Ecto neural progenitor cell (in vitro differentiated cells): ENCODE measurements at regions not wholly inside any gene's neighbourhood (a gene's known extent, or its start where the extent isn't known, plus 50 kb on each side); places are given as distances from the start of the nearest gene placed in this dataset.

Source experiments
- DNase-seq: peaks from one replicate; pipeline ENCODE4 v3.0.0-alpha.2; 2018; ENCODE audit warnings: low spot score

DNA sequence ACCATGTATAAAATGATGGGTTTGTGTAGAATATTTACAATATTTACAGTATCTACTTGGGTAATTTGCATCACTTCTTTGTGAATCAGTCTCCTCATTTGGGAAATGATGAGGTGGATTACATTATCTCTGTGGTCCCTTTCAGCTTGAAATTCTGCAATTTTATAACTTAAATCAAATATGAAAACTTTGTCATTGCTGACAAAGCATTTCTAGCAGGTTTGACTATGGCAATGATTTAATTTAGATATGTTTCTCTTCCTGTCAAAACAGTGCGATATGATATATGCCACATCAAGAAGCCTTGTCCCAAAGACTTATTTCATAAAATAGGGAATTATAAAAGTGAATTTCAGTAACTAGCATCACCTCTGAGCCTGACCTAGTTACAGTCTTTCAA, 315.8 kb upstream of the MEIS2 start:
- DNase-seq: no peak

DNA sequence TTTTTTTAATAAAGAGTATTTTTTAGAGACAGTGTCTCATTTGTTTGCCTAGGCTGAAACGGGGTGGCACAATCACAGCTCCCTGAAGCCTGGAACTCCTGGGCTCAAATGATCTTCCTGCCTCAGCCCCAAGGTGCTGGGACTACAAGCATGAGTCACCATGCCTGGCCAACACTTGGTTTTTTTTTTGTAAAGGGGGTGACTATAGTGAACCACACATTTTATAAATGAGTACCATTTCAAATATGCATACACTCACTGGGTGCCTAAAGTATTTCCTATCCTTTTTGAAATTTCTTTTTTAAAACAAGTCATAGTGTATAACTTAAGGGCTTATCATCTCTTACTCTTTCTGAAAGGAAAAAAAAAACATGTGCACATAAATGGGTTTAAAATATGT, 325.2 kb upstream of the MEIS2 start:
- no peak for DNase-seq

DNA sequence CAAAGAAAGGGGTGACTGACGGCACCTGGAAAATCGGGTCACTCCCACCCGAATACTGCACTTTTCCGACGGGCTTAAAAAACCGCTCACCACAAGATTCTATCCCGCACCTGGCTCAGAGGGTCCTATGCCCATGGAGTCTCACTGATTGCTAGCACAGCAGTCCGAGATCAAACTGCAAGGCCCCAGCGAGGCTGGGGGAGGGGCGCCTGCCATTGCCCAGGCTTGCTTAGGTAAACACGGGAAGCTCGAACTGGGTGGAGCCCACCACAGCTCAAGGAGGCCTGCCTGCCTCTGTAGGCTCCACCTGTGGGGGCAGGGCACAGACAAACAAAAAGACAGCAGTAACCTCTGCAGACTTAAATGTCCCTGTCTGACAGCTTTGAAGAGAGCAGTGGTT, 327.0 kb upstream of the MEIS2 start:
- DNase-seq: peak; percentile 48

DNA sequence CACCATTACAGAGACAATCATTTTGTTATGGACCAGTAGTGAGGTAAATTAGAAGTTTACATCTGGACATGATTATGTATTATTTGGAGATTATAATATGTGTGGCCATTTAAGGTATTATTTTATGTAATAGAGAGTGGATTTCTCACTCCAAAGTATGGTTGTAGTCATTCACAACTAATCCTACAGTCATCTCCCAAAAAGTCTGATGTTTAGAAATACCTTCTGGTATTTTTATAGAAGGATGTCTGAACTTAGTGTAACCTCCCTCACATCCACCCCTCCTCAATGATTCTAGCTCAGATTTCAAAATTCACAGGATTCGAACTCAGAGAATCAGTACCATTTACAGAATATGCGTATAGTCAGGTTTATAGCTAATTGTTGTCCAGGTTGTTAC, 346.6 kb upstream of the MEIS2 start:
- no peak for DNase-seq

DNA sequence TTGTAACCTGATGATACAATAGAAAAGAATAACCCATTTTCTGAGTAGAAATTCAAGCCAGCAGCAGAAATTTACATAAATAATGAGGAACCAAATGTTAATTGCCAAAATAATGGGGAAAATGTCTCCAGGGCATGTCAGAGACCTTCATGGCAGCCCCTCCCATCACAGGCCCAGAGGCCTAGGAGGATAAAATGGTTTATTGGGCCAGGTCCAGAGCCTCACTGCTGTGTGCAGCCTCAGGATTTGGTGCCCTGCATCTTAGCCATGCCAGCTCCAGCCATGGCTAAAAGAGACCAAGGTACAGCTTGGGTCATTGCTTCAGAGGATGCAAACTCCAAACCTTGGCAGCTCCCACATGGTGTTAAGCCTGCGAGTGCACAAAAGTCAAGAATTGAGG, 352.1 kb upstream of the MEIS2 start:
- DNase-seq: no peak

DNA sequence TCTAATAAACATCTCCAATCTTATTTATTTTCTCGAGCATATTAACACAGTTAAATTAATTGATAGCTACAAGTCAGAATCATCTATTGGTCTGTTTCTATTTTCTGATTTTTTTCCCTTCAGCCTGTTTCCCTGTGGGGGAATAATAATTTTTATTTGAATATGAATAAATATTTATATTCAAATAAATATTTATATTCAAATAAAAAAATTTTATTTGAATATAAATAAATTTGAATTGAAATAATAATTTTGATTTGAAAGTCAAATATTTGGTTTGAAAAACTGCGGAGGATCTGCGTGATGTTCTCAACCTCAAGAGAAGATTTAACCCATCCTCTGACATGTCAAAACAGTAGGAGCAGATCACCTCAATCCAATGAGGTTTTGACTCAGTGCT, 380.1 kb upstream of the MEIS2 start:
- no peak for DNase-seq

DNA sequence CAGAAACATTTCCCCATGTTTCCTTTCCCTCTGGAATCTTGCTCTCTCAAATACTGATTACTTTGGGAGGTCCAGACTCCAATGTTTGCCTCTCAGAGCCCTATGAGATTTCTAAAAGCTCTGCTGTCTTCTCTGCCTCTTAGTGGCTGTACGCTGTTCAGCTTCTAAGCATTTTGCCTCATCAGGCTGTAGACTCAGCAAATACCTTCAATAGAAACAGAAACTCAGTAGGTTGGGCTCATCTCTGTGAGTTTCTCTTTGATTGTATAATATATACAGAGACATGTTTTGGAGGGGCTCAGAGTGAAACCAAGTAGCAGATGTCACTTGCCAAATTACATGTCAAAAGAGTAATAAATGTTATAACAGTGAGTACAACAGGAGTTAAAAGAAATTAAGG, 380.8 kb upstream of the MEIS2 start:
- DNase-seq: no peak

DNA sequence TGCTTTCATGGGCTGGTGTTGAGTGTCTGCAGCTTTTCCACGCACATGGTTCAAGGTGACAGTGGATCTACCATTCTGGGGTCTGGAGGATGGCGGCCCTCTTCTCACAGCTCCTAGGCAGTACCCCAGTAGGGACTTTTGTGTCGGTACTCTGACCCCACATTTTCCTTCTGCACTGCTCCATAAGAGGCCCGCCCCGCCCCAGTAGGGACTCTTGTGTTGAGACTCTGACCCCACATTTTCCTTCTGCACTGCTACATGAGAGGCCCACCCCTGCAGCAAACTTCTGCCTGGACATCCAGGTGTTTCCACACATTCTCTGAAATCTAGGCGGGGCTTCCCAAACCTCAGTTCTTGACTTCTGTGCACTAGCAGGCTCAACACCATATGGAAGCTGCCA, 383.4 kb upstream of the MEIS2 start:
- DNase-seq: no peak

DNA sequence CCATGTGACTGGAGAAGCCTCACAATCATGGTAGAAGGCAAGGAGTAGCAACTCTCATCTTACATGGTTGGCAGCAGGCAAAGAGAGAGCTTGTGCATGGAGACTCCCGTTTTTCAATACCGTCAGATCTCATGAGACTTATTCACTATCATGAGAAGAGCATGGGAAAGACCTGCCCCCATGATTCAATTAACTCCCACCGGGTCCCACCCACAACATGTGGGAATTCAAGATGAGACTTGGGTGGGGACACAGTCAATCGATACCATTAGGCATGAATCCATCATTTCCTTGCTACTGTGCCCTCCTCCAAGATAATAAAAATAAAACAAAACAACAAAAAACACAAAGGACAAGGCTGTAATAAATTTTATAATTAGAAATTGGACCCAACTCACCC, 384.7 kb upstream of the MEIS2 start:
- no peak for DNase-seq

DNA sequence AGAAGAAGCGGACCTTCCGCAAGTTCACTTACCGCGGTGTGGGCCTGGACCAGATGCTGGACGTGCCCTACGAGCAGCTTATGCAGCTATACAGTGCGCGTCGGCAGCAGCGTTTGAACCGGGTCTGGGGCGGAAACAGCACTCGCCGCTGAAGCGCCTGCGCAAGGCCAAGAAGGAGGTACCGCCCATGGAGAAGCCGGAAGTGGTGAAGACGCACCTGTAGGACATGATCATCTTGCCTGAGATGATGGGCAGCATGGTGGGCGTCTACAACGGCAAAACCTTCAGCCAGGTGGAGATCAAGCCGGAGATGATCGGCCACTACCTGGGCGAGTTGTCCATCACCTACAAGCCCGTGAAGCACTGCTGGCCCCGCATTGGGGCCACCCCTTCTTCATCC, 390.4 kb upstream of the MEIS2 start:
- no peak for DNase-seq

DNA sequence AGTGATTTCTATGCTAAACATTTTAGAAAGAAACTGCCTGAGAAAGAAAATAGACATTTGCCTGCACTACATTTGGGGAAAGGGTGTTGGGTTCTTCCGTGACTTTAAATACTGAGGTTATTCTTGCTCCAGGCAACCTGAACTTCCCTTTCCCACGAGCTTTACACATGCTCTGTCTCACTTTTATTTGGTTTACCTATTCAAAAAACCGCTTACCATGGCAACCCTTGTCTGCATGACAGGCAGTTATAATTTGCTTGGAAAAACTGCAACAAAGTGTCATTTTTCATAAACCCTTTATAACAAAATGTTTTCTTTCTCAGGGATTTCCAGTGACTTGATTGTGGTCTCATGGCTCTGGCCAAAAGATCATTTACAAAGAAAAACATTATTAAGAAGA, 416.3 kb upstream of the MEIS2 start:
- DNase-seq: no peak

DNA sequence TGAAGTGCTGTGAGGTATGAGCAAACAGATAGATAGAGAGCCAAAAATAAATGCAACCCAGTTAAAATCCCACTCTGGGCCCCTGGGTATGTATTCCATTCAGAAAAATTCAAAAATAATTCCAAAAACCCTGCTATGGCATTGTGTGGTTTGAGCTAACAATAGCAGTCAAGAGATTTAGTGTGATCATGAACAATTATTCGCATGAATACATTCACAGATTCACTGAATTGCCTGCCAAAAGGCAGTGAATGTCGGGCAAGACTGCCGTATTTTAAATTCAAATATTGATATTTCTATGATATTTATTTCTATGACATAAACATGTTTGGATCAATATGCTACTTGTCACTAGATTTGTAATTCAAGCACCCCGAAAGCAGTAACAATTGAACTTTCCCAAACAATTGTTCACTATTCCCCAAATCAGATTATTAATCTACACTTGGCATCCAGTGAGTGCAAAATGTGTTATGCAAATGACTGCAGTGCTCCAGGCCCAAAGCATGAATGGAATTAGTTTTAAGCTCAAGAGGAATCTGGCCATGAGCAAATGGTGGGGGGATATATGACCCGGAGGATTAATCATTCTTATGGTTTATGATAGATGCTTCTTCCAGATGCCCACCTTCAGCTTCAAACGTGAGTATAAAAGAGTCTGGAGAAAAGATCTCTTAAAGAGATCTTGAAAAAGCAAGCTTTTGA, 417.0 kb upstream of the MEIS2 start:
- no peak for DNase-seq

DNA sequence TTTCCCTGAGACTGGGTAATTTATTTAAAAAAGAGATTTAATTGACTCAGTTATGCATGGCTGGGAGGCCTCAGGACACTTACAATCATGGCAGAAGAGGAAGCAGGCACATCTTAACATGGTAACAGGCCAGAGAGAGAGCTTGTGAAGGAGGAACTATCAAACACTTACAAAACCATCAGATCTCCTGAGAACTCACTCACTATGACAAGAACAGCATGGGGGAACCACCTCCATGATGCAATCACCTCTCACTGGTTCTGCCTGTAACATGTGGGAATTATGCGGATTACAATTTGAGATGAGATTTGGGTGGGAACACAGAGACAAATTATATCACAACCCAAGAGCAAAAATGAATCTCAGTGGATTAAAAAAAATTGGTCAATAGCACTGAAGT, 416.0 kb upstream of the TMCO5A start:
- no peak for DNase-seq

DNA sequence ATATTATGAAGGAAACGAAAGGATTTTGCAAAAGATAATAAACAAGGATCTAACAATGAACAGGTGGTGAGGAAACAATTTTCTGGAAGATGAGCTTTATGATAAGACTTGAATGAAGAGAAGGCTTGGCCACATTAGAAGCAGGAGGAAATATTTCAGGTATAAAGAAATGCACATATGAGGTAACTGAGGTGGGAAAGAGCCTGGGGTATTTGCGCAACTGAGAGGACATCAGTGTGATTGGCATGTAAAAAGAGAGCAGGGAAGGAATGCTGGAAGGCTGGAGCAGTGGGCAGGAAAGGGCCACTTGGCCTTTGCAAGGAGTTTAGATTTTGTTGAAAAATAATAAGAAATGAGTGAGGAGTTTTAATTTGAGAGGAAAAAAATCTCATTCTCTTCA, 414.4 kb upstream of the TMCO5A start:
- DNase-seq: no peak

DNA sequence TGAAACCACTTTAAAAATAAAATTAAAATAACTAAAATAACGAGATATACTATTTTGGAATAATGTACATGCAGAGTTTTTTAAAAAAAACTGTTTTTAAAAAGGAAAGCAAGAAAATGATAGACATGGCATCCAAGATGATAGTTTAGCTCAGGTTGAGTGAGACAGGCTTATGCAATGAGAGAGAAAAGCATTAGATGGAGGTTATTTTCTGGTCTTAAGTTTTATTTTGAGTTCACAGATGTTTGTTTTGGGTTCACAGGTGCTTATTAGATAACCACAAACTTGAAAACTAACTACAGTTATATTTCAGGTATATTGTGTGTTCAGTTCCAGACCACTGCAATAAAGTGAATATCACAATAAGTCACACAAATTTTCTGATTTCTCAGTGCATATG, 413.6 kb upstream of the TMCO5A start:
- DNase-seq: no peak

DNA sequence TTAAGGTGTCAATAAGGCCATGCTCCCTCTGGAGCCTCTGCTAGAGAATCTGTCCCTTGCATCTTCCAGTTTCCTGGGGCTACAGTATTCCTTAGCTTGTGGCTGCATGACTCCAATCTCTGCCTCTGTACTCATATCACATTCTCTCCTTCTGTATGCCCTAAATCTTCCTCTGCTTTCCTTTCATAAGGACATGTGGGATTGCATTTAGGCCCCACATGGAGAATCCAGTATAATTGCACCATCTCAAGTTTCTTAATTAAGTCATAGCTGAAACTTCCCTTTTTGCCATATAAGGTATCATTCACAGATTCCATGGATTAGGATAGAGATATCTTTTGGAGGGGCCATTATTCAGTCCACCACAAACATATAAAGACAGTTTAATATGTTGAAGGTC, 409.8 kb upstream of the TMCO5A start:
- no peak for DNase-seq

DNA sequence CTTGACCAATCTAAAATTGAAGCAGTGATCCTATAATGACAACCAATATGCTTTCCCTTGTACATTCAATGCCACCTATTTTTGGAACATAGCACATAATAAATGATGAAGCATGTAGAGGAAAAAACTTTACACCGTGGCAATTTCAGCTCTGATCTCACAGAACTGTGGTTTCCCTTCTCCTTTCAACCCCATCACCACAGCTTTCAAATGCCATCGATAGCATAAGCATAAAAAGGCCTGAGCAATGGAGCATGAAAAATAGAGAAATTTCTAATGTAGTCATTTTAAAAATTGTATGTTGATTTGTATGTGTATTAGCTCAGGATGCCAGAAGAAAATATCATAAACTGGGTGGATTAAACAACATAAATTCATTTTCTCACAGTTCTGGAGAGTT, 406.0 kb upstream of the TMCO5A start:
- no peak for DNase-seq

DNA sequence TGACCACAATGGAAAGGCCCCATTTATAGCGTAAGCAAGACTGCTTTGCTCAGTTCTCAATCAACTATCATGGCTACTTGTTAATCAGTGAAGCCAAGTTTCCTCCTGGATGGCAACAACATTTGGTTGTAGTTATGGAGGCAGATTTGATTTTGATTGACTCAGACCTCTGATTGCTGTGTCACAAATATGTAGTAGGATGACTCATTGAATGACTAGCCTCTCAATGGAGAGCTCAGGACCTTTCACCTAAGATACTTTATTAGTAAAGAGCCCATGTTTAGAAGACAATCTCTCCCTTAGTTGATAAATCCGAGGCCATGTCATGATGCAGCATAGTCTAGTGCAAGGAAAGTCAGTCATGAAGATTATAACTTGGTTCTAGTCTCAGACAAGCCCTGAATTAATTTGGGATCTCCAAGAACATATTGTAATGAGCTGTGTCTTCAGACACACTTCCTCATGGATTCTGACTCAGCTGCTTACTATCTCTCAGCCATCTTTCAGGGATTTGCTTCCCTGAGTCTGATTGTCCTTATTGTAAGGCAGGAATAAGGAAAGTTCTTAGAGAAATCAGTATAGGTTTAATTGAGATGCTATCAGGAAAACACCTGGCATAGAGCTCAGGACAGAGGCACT, 397.4 kb upstream of the TMCO5A start:
- no peak for DNase-seq

DNA sequence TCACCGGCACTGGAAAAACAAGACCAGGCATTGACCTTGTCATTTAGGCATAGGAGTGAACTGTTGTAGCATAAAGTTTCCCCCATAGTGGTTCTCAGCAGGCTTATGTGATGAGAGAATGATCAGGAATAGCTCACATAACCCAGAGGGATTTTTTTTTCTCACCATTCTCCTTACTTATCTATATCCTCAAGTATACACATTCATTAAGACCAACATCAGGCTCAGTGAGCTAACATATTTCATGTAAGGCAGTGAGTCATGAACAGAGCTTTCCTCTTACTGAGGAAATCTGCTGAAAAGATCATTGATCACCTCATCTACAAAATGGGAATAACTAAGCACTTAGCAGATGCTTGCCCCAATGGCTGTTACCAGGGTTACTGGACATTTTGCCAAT, 396.6 kb upstream of the TMCO5A start:
- DNase-seq: no peak

DNA sequence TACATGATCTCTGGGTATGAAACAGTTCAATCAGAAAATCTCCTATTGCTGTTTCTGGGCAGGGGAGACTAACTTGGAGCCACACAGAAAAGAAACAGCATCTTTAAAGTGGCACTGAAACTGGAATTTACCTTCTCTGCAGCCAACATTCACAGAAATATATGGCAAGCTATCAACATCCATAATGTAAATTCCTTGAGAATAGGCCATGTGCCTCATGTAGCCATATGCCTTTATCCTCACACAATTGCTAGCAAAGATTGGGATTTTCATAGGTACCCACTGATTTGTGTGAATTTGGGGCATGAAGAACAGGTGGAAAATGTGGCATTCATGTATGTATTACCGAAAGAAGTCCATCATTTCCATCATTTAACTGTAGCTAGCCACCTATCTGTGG, 386.3 kb upstream of the TMCO5A start:
- no peak for DNase-seq

DNA sequence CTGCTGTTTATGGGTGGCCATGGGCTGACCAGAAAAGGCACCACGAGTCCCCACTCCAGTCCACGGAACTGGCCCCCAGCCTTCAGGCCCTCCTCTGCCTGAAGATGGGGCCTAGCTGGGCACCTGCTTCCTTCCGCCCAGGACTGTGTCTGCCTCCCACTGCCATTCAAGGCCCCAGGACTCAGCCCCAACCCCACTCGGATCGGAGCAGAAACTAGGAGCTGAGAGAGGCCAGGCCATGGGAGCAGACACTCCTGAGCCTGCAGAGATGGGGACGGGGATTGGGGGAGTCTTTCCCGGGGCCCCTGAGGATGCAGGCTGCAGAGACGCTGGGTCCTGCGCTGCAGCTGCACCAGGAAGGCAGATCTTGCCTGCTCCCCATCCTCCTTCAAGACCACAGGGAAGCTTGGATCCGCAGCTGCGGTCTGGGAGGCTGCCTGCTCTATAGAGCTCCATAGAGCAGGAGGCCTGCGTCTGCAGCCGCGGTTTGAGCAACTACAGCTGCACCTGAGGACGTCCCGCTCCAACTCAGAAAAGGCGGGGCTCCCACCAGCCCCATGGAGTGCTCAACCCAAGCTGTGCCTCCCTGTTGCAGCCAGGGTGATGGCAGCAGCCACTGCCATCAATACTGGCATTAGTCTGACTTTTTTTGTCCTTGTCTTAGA, 383.9 kb upstream of the TMCO5A start:
- DNase-seq: peak; percentile 45

DNA sequence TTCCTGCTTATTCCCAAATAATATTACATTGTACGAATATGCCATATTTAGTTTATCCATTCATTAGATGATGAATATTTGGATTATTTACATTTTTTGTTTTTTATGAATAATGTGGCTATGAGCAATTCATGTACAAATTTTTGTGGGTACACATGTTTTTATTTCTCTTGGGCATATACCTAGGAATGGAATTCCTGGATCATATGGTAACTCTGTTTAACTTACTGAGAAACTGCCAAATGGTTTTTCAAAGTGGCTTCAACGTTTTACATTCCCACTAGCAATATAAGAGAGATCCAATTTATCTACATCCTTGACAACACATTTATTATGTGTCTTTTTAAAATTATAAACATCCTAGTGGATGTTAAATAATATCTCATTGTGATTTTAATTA, 362.0 kb upstream of the TMCO5A start:
- no peak for DNase-seq

DNA sequence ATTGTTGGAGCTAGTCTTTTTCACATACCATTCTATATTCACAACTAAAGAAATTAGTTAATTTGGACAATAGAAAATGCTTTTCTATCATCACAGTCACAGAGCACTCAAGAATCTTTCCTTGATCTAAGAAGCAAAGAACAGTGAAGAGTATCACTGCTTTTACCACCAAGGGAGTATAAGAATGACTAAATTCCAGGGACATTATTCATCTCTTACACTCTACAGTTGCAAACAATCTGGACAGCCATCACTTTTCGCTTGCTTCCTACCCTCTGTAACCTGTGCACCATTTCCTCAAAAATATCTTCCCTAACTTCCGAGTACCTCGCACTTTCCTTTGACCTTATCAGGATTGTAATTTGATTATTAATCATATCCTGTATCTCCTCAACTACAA, 359.5 kb upstream of the TMCO5A start:
- DNase-seq: no peak

DNA sequence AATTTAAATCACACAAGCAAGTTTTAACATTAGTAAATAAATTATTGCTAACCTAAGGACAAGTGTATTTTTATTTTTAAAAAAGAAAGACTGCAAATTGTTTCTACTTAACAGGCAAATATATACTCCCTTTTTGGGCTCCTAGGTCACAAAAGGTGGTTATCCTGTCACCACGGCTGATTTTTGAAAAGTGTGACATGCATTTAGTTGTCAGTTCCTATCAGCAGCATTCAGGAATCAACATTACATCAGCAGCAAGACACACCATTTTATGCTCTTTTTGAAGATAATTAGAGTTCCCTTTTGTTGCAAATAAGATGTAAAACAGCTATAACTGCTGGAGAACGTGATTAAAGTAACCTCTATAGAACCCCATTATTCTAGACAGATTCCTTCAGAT, 357.5 kb upstream of the TMCO5A start:
- DNase-seq: no peak
